Neural cell (in vitro differentiated cells): ENCODE measurements at regions not wholly inside any gene's neighbourhood (a gene's known extent, or its start where the extent isn't known, plus 50 kb on each side); places are given as distances from the start of the nearest gene placed in this dataset.

Experiments
- CTCF ChIP-seq: fragments of 450-650 bp; IDR thresholded peaks from 2 replicates; pipeline ENCODE4 v1.5.1; 2014; ENCODE audit warnings: antibody characterized with exemption, mild to moderate bottlenecking, moderate library complexity; ENCODE audit not compliant: poor library complexity, severe bottlenecking
- EP300 ChIP-seq: fragments of 450-650 bp; conservative IDR thresholded peaks from 2 replicates; pipeline ENCODE4 v1.6.1; 2014; ENCODE audit warnings: antibody characterized with exemption, mild to moderate bottlenecking, moderate library complexity; ENCODE audit not compliant: poor library complexity, severe bottlenecking
- EZH2 ChIP-seq: fragments of 200-600, 300-800 bp; shearing (Covaris generic), sonication (generic); IDR thresholded peaks from 2 replicates; pipeline ENCODE4 v1.6.1; 2014; ENCODE audit warnings: antibody characterized with exemption, low read length, borderline replicate concordance, mild to moderate bottlenecking; ENCODE audit not compliant: insufficient read depth, poor library complexity, severe bottlenecking
- MXI1 ChIP-seq: fragments of 450-650 bp; conservative IDR thresholded peaks from 2 replicates; pipeline ENCODE4 v1.6.1; 2014; ENCODE audit warnings: antibody characterized with exemption, mild to moderate bottlenecking; ENCODE audit not compliant: poor library complexity, severe bottlenecking
- POLR2AphosphoS5 ChIP-seq: IDR thresholded peaks from 2 replicates; pipeline ENCODE4 v1.6.1; 2012
- RAD21 ChIP-seq: fragments of 450-650 bp; conservative IDR thresholded peaks from 2 replicates; pipeline ENCODE4 v1.6.1; 2014; ENCODE audit warnings: antibody characterized with exemption, mild to moderate bottlenecking, moderate library complexity
- REST ChIP-seq: IDR thresholded peaks from 2 replicates; pipeline ENCODE4 v1.6.1; 2012; ENCODE audit warnings: borderline replicate concordance
- SMC3 ChIP-seq: fragments of 450-650 bp; conservative IDR thresholded peaks from 2 replicates; pipeline ENCODE4 v1.6.1; 2014; ENCODE audit warnings: antibody characterized with exemption, mild to moderate bottlenecking, moderate library complexity; ENCODE audit not compliant: poor library complexity
- TAF1 ChIP-seq: IDR thresholded peaks from 2 replicates; pipeline ENCODE4 v1.6.1; 2012; ENCODE audit warnings: low read depth

- no peak for TF ChIP-seq SMC3
- TF ChIP-seq CTCF: no peak
- no peak for TF ChIP-seq POLR2AphosphoS5
- no peak for TF ChIP-seq RAD21
- no peak for TF ChIP-seq EP300
- no peak for TF ChIP-seq TAF1
- TF ChIP-seq EZH2: no peak
- no peak for TF ChIP-seq REST
- no peak for TF ChIP-seq MXI1
Observed at GRCh38 chr18:44125446-44125845, 555.2 kb upstream of the SETBP1 start.
